ENCODE measurements at regions not wholly inside any gene's neighbourhood (a gene's known extent, or its start where the extent isn't known, plus 50 kb on each side); places are given as distances from the start of the nearest gene placed in this dataset.
"Not testable (repeated sequence)": the region's sequence is repeated elsewhere in the genome, so short reads cannot be mapped to it uniquely, and the experiment has no call there.

DNA sequence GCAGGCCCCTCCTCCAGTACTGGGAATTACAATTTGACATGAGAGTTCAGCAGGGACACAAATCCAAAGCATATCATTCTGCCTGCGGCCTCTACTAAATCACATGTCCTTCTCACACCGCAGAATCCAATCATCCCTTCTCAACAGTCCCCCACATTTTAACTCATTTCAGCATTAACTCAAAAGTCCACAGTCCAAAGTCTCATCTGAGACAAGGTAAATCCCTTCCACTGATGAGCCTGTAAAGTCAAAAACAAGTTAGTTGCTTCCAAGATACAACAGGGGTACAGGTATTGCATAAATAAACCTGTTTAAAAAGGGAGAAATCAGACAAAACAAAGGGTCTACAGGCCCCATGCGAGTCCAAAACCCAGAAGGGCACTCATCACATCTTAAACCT, 64.0 kb downstream of the EBNA1BP2 start:
- DNase-seq (ENCODE audit: low read depth in 4 of 4, low spot score in 3 of 4) = no peak

DNA sequence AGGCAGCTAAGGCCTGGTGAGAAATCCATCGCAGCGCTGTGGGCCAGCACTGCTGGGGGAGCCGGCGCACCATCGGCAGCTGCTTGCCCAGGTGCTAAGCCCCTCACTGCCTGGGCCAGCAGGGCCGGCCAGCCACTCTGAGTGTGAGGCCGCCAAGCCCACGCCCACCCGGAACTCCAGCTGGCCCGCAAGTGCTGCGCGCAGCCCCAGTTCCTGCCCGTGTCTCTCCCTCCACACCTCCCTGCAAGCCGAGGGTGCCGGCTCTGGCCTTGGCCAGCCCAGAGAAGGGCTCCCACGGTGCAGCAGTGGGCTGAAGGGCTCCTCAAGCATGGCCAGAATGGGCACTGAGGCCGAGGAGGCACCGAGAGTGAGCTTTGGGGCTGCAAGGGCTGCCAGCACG, 64.4 kb downstream of the EBNA1BP2 start:
- DNase-seq (ENCODE audit: low read depth in 4 of 4, low spot score in 3 of 4) = no peak

DNA sequence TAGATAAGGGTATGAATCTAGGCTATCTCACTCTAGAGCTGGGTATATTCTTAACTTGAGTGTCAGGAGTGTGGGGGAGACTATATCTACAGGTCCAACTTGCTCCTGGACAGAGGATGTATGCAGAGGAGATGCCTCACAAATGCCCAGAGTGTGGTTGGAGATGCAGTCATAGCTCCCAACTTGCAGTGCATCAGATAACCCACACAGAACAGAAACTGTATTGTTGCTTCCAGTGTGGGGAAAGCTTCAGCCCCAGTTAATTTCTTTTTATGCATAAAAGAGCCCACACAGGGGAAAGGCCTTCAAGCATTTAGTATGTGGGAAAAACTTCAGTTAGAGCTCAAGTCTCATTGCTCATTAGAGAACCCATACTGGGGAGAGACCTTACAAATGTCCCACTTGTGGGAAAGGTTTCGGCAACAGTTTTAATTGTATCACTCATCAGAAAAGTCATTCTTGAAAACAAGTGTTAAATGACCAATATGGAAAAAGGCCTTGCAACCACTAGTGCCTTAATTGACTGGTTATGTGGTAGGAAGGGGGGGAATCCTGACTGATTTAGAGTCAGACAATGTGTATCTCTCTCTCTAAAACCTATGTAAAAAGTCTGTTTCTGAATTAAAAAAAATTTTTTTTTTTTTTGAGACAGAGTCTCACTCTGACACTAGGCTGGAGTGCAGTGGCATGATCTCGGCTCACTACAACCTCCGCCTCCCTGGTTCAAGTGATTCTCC, 67.9 kb downstream of the EBNA1BP2 start:
- no peak for DNase-seq (ENCODE audit: low read depth in 4 of 4, low spot score in 3 of 4)

DNA sequence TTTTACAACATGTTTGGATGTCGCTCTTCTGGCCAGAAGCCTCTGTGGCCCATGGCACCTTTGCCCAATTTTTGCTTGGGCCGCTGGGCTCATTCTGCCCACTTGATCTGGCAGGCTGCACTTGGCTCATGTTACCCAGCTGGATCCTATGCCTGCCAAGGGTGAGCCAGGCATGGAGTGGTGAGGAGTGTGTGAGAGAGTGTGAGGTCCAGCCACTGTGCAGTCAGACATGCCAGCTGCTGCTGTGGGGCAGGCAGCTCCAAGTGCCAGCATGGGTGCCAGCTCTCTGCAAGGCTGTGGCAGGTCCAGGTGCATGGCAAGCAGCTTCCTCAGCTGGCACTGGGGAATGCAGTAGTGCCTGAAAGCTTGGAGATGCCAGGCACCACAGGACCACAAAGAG, 71.0 kb downstream of the EBNA1BP2 start:
- DNase-seq (ENCODE audit: low read depth in 4 of 4, low spot score in 3 of 4) = no peak

DNA sequence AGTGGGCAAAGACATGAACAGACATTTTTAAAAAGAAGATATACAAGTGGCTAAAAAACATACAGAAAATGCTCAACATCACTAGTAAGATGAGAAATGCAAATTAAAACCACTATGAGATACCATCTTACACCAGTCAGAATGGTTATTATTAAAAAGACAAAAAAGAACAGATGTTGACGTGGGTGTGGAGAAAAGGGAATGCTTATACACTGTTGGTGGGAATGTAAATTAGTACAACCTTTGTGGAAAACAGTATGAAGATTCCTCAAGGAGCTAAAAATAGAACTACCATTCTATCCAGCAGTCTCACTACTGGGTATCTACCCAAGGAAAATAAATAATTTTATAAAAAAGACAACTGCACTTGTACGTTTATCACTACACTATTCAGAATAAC, 73.9 kb downstream of the EBNA1BP2 start:
- no peak for DNase-seq (ENCODE audit: low read depth in 4 of 4, low spot score in 3 of 4)

- not testable (repeated sequence) for DNase-seq (ENCODE audit: low read depth in 4 of 4, low spot score in 3 of 4)
These were observed 75.6 kb downstream of the EBNA1BP2 start for GRCh38 chr1:43096528-43096927.

GRCh38 chr1:43090812-43091211, 81.3 kb downstream of the EBNA1BP2 start:
- not testable (repeated sequence) for DNase-seq (ENCODE audit: low read depth in 4 of 4, low spot score in 3 of 4)

- DNase-seq (ENCODE audit: low read depth in 4 of 4, low spot score in 3 of 4) = not testable (repeated sequence)
These were observed 81.9 kb downstream of the EBNA1BP2 start for GRCh38 chr1:43090157-43090556.

GRCh38 chr1:43083375-43083891, 88.7 kb downstream of the EBNA1BP2 start:
- DNase-seq (ENCODE audit: low read depth in 4 of 4, low spot score in 3 of 4) = no peak

DNA sequence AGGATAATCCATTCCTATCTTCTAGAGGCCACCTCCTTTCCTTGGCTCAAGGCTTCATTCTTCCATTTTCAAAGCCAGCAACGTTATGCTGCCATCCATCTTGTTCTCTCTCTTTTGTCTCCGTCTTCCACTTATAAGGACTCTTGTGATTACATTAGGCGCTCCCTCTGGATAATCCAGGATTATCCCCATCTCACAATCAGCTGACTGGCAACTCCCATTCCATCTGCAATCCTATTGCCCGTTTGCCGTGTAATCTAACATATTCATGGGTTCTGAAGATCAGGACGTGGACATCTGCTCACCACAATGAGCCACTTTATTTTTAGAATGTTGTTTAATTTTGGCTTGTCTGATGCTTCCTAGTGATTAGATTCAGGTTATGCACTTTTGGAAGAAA, 89.3 kb downstream of the EBNA1BP2 start:
- DNase-seq (ENCODE audit: low read depth in 4 of 4, low spot score in 3 of 4) = no peak

- DNase-seq (ENCODE audit: low read depth in 4 of 4, low spot score in 3 of 4) = no peak
These were observed 94.8 kb downstream of the EBNA1BP2 start for GRCh38 chr1:43077273-43077672.

DNA sequence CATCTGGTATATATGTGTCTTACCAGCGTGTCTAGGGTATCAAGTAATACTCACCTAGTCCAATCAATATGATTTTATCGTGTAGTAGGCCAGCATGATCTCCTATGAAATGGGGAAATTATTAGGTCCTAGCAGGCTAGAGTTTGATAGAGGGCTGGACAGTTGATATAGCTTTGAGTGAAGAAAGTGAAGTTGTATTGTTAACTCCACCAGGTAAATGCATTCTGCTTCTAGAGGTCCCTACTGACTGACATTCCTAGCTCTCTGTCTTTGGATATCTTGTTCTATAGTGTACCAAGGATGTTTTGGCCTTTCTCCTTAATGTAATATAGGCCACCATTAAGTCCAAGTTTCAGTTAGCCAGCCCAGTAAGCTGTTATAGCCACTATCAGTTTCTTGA, 97.4 kb downstream of the EBNA1BP2 start:
- DNase-seq (ENCODE audit: low read depth in 4 of 4, low spot score in 3 of 4) = no peak

GRCh38 chr1:43074244-43074643, 97.8 kb downstream of the EBNA1BP2 start:
- DNase-seq (ENCODE audit: low read depth in 4 of 4, low spot score in 3 of 4) = no peak

GRCh38 chr1:43073490-43074230, 98.4 kb downstream of the EBNA1BP2 start:
- DNase-seq (ENCODE audit: low read depth in 4 of 4, low spot score in 3 of 4) = peak in 1 of 4 donors; percentile 69

- no peak for DNase-seq (ENCODE audit: low read depth in 4 of 4, low spot score in 3 of 4)
These were observed 99.8 kb downstream of the EBNA1BP2 start for GRCh38 chr1:43072314-43072713.

- DNase-seq (ENCODE audit: low read depth in 4 of 4, low spot score in 3 of 4) = no peak
These were observed 100.8 kb downstream of the EBNA1BP2 start for GRCh38 chr1:43071241-43071640.

- no peak for DNase-seq (ENCODE audit: low read depth in 4 of 4, low spot score in 3 of 4)
These were observed 102.5 kb downstream of the EBNA1BP2 start for GRCh38 chr1:43069461-43070050.

DNA sequence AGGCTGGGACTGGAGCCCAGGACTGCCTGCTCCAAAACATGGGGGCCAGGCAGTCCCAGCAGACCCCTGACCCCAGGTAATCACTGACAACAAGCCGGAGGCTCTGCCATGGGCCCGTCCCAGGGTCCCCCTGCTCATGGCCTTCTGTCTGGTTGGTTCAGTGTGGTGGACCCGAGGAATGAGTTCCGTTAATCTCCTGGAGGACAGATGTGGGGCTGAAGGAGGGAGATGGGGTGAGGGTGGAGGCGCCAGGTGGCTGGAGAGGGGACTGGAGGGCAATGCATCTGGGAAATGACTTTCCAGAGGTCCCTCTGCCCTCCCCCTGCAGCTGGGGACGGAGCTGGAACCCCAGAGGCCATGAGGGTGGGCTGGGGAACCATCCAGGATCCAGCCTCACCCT, 103.2 kb downstream of the EBNA1BP2 start:
- no peak for DNase-seq (ENCODE audit: low read depth in 4 of 4, low spot score in 3 of 4)

DNA sequence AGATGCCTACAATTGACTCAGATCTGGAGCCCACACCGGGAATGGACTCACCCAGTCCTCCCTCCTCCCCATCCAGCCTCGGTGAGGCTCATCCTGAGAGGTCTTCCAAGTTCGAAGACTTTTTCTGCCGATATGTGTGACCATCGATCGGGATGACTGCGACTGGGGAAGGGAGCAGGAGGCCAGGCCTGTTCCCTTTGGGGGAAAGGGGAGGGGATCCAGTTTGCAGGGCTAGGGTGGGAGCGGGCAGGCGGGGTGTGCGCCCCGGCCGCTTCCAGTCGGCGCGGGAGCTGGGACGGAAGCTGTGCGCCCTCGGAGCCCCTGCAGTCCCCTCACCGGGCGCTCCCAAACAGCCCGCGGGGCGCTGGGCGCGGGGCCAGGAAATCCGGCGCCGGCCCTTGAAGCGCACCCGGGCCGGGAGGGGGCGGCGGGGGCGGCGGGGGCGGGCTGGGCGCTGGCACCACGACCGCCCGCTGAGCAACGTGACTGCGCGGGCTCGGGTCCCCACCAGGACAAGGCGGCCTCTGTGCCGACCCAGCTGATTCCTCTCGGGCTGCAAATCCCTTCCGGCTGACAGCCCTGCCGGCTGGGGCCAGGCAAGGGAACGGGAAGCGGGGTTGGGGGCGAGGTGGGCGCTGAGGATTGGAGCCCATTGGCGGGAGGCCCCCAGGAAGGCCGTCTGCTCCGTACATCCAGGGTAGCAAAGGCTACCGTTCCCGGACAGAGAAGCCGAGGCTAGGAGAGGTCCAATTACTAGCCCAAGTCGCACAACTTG, 103.9 kb downstream of the EBNA1BP2 start:
- no peak for DNase-seq (ENCODE audit: low read depth in 4 of 4, low spot score in 3 of 4)

- no peak for DNase-seq (ENCODE audit: low read depth in 4 of 4, low spot score in 3 of 4)
These were observed 104.8 kb downstream of the EBNA1BP2 start for GRCh38 chr1:43067233-43067745.

DNA sequence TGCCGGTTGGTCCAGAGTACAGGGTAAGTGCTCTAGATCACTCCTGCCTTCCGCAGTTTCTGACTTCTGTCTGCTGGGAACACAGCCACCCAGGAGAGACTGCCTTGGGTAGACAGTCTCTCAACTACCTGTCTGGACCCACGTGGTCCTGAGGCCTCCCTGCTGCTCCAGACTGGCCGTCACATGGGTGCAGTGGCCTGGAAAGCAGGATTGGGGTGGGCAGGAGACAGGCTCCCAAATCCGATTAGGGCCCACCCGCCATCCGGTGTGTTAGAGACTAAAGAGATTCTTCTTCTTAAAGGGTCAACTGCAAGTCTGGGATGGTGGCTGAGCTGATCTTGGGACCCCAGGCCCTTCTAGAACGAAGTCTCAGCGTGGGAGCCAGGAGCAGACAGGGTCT, 105.5 kb downstream of the EBNA1BP2 start:
- DNase-seq (ENCODE audit: low read depth in 4 of 4, low spot score in 3 of 4) = no peak
